ENCODE measurements at regions not wholly inside any gene's neighbourhood (a gene's known extent, or its start where the extent isn't known, plus 50 kb on each side); places are given as distances from the start of the nearest gene placed in this dataset.
"Not testable (repeated sequence)": the region's sequence is repeated elsewhere in the genome, so short reads cannot be mapped to it uniquely, and the experiment has no call there.

DNA sequence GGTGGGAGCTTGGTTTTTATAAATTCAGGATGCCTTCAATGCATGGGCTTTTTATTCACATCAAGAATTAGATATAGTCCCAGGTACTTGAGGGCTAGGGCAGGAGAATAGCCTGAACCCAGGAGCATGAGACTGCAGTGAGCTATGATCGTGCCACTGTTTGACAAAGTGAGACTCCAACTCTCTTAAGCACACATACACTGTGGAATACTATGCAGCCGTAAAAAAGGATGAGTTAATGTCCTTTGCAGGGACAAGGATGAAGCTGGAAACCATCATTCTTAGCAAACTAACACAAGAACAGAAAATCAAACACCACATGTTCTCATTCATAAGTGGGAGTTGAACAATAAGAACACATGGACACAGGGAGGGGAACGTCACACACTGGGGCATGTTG lies 470.0 kb downstream of the SETD4 start:
- not testable (repeated sequence) for DNase-seq

DNA sequence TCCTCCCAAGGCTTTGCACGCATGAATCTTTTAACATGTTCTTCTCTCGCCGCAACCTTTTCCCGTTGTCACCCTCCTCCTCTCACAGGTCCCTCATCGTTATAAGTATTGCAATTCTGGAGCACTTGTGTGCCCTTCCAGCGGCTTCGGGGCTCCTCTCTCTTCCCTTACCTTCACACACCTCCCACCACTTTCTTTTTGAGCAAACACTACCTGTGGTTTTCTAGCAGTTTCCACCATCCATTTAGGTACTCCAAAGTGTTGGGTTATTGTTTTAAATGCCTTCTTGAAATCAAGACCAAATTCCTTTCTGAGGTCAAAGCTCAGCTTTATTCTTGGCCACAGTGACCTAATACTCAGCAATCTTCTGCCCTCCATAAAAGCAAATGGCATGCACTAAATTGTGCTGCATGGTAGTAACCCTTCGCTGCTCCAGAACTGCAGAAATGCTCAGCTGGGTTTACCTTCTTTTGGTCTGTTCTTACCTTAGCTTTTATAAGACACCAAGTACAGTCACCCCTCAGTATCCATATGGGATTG lies 472.4 kb downstream of the SETD4 start:
- no peak for DNase-seq

- peak; percentile 6 for DNase-seq
Measured at GRCh38 chr21:35586305-35586704, 474.0 kb downstream of the SETD4 start.

- DNase-seq = peak; percentile 21
Measured at GRCh38 chr21:35585878-35586277, 474.4 kb downstream of the SETD4 start.

GRCh38 chr21:35585155-35585554 lies 475.2 kb downstream of the SETD4 start:
- DNase-seq = no peak

DNA sequence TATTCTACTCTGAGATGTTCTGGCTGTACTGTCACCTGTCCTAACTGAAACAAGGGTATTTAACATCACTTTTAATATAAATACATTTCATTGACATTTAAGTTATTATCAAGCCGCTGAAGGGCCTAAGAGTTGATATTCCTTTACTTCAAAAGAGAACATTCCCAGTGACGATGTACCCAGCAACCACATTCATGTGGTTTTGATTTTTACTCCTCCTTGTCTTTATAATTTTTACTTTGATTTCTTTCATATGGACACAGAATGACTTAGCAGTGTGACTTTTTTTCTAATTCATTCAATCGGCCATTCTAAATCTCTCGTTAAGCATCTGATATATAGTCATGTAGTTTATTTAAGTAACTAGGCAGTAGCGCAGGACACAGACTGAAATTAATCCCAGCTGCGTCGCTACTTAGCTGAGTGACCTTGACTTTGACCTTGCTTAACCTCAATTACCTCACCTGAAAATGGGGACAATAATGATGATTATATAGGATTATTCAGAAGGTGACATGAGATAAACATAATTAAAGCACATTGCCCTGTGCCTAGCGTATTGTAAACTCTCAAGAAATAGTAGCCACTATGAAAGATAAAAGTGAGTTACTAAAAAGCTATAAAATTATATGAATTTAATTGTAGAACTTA lies 476.6 kb downstream of the SETD4 start:
- DNase-seq = no peak

GRCh38 chr21:35582731-35583130 lies 477.6 kb downstream of the SETD4 start:
- DNase-seq = no peak

- no peak for DNase-seq
Measured at GRCh38 chr21:35581640-35582039, 478.7 kb downstream of the SETD4 start.

GRCh38 chr21:35579520-35580293 lies 480.6 kb downstream of the SETD4 start:
- DNase-seq = no peak

DNA sequence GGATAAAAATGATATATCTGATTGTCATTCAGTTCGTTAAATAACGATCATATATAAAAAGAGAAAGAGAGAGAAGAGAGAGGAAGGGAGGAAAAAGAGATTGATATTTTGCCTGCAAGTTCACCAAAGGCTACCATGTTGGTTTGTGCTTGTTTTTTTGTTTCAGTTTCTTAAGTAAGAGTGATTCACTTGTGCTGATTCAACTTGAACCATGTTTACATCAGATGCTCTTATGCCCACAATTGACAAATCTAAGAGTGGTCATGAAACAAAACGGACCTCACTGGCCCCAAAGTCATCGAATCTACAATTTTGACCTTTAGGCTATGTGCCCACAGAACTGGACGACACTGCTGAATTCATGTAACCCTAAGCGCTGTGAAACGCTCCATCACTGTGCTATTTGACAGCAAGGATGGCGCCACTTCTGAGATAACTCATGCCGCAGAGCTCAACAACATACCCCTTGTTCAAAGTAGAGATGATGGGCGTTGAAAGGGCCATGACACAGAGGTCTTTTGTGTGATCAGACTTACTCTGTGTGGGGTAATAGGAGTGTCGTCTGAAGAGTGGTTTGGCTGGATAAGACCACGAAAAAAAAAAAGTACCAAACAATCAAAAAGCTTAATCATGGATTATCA lies 481.4 kb downstream of the SETD4 start:
- DNase-seq = no peak

- no peak for DNase-seq
Measured at GRCh38 chr21:35578347-35578782, 482.0 kb downstream of the SETD4 start.

- no peak for DNase-seq
Measured at GRCh38 chr21:35575280-35575915, 484.9 kb downstream of the SETD4 start.

- DNase-seq = no peak
Measured at GRCh38 chr21:35573472-35574374, 486.6 kb downstream of the SETD4 start.

DNA sequence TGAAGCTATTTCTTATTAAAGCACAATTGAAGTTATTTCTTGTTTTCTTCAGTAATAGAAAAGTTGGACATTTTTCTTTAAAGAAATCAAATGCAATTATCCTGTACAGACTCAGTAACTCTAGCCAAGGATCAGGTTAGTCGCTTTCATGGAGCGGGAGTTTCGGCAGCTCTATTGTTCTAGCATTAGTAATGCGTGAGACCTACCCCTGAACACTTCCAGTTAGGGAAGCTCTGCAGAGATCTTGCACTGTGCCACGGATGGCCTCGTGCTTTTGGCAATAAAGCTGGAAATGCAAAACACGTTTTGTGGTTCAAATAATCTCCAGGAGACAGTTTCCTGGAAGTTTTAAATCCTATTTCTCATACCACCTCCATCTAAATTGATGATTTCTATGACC lies 488.4 kb downstream of the SETD4 start:
- no peak for DNase-seq

DNA sequence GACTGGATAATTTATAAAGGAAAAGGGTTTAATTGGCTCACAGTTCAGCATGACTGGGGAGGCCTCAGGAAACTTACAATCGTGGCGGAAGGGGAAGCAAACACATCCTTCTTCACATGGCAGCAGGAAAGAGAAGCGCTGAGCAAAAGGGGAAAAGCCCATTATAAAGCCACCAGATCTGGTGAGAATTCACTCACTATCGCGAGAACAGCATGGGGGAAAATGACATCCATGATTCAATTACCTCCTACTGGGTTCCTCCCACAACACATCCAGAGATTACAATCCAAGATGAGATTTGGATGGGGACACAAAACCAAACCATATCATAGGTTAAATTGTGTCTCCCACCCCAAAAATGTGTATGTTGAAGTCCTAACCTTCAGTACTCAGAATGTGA lies 491.7 kb downstream of the SETD4 start:
- no peak for DNase-seq

GRCh38 chr21:35566874-35567273 lies 493.5 kb downstream of the SETD4 start:
- no peak for DNase-seq

DNA sequence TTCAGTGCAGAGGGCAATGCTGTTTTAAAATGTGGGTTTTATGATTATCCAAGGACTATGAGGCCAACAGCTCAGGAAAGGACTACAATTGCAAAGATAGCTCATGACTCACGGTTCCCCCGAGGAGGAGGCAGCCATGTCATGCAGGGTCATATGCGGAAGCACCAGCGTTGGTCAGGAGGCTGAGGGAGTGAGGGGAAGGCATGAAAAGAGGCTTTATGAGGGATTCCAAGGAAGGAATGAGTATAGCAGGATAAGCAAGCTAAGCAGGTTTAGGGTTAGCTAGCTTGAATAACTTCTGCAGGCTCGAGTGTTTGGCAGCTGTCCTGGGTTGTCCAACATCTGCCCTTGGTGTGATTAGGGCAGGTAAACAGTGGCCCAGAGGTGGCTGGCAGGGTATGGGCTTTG lies 495.1 kb downstream of the SETD4 start:
- DNase-seq = no peak

GRCh38 chr21:35563885-35564451 lies 496.4 kb downstream of the SETD4 start:
- no peak for DNase-seq

GRCh38 chr21:35562876-35563275 lies 497.4 kb downstream of the SETD4 start:
- no peak for DNase-seq

- DNase-seq = no peak
Measured at GRCh38 chr21:35561116-35561515, 499.2 kb downstream of the SETD4 start.

DNA sequence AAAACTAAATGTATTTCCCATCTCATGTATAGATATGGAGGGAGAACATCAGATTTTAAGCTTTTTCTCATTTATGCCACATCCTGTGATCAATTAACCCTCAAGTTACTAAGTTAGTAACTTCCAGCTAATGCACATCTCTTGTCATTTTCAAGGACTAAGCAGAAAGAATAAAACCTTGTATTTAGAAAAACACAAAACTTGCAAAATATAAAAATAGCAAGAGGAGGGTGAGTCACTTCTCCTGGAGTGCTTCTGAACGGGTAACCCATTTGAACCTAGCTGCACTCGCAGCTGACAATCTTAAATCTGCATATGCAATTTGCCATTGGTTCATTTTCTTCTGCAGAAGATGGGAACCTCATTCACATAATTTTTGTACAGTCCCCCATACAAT lies 500.5 kb downstream of the SETD4 start:
- no peak for DNase-seq
